Gastroesophageal sphincter (tissue), 4 donors: ENCODE measurements at regions not wholly inside any gene's neighbourhood (a gene's known extent, or its start where the extent isn't known, plus 50 kb on each side); places are given as distances from the start of the nearest gene placed in this dataset.

Experiments used
- ATAC-seq: fragments of 150-250 bp; one replicate; pipeline ENCODE4 v1.9.1; 2016; ENCODE audit warnings: mild to moderate bottlenecking, moderate library complexity
- H3K27ac ChIP-seq, 4 donors: fragments of 200-600 bp; sonication (generic) in 3 of 4; 1 replicate in 3 of 4; 2 replicates in 1 of 4; pipeline ENCODE4 v1.5.1; 2016 to 2019
- H3K27me3 ChIP-seq: fragments of 200-600 bp; sonication (generic); one replicate; pipeline ENCODE4 v1.5.1; 2019
- H3K36me3 ChIP-seq, 2 donors: fragments of 200-600 bp; sonication (generic); one replicate each; pipeline ENCODE4 v1.5.1; 2019; ENCODE audit warnings: control low read depth in 1 of 2
- H3K4me1 ChIP-seq, 3 donors: fragments of 200-600 bp; sonication (generic); 1 replicate in 2 of 3; 2 replicates in 1 of 3; pipeline ENCODE4 v1.5.1; 2016 to 2019; ENCODE audit warnings: control low read depth in 2 of 3
- H3K4me3 ChIP-seq, 2 donors: fragments of 200-600 bp; sonication (generic); one replicate each; pipeline ENCODE4 v1.5.1; 2019; ENCODE audit warnings: mild to moderate bottlenecking in 1 of 2, moderate library complexity in 1 of 2
- H3K9me3 ChIP-seq, 3 donors: fragments of 200-600 bp; sonication (generic); one replicate each; pipeline ENCODE4 v1.5.1; 2017 to 2019; ENCODE audit warnings: control low read depth in 2 of 3
- CTCF ChIP-seq, 4 experiments: fragments of 200-600 bp in 2 of 4; fragments of 450-650 bp in 2 of 4; sonication (generic) in 1 of 4; IDR thresholded peaks; one replicate each; pipeline ENCODE4 v1.5.1; 2017 to 2019; ENCODE audit warnings: antibody characterized with exemption in 4 of 4, mild to moderate bottlenecking in 2 of 4, moderate library complexity in 2 of 4
- EP300 ChIP-seq: sonication (generic); formaldehyde crosslinking; IDR thresholded peaks from one replicate; pipeline ENCODE4 v1.6.1; 2017; ENCODE audit warnings: antibody characterized with exemption, mild to moderate bottlenecking
- POLR2A ChIP-seq, 2 donors: fragments of 450-650 bp; IDR thresholded peaks; one replicate each; pipeline ENCODE4 v1.6.1; 2017; ENCODE audit warnings: antibody characterized with exemption in 2 of 2, mild to moderate bottlenecking in 2 of 2, moderate library complexity in 1 of 2
- POLR2AphosphoS5 ChIP-seq: sonication (generic); formaldehyde crosslinking; IDR thresholded peaks from one replicate; pipeline ENCODE4 v1.6.1; 2017; ENCODE audit warnings: antibody characterized with exemption
- WGBS, 2 donors: methylation state at CpG; one replicate each; pipeline ENCODE4 v1.1.5; 2018; ENCODE audit warnings: low coverage in 1 of 2; 5-methylcytosine and 5-hydroxymethylcytosine counted together

DNA sequence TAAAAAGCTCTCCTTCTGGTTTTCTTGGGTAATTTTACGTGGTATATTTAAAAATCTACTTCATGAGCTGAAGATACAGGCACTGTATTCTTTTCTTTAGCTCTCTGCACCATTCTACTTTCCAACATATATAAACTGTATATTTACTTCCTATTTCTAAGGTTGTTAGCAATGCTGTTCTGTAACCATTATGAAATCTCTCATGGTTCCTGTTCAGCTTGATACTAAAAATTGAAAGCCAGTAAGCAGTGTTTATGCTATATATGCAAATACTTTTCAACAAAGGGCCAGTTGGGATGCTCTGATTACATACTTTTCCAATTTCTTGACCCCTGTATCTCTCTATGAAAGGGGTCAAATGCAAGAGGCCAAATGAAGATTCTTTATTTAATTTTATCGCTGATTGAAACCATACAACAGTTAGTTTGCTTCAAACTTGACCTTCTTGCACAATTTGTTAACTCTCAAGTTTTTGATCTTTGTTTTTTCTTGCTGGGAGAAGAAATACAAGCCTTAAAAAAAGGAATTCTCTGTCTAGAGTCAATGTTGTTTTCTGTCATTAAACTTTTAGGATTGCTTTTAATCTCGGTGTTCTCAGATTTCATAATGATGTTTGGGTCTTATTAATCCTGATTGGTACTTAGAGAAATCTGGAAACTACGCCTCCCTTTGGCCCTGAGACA is 223.2 kb downstream of the PRL start:
- H3K4me3 ChIP-seq = no peak overlapping the region
- no peak for ATAC-seq

GRCh38 chr6:22078288-22078687 is 218.5 kb downstream of the PRL start:
- Histone ChIP-seq H3K27ac (no peak overlapping the region), H3K4me1 (peaks cover 0 to 21% (median 5%) of the 10 kb centered on the region in 3 donors), H3K9me3 (no peaks in the 10 kb centered on the region), H3K27me3 (no peaks in the 10 kb centered on the region), H3K36me3 (no peaks in the 10 kb centered on the region), H3K4me3 (no peak overlapping the region)
- no peak for ATAC-seq
- TF ChIP-seq EP300 (no peak), CTCF (IDR thresholded peaks at IDR 0.05) (no peak), POLR2A (IDR thresholded peaks at IDR 0.05) (no peak), POLR2AphosphoS5 (no peak)
- 80 to 100% methylated on average over 1 of the region's 1 CpG for WGBS, 2 donors

More for the DNA sequence above, 223.2 kb downstream of the PRL start:
- 73 to 86% methylated on average over 2 to 4 of the region's 4 CpGs for WGBS, 2 donors
- H3K27me3 ChIP-seq = no peaks in the 10 kb centered on the region
- peaks cover 0 to 34% (median 5%) of the 10 kb centered on the region in 3 donors for H3K4me1 ChIP-seq
- H3K27ac ChIP-seq = no peak overlapping the region
- no peaks in the 10 kb centered on the region for H3K9me3 ChIP-seq
- no peaks in the 10 kb centered on the region for H3K36me3 ChIP-seq
- no peak for TF ChIP-seq POLR2A (IDR thresholded peaks at IDR 0.05)
- no peak for TF ChIP-seq EP300

GRCh38 chr6:22078802-22079545 is 217.9 kb downstream of the PRL start:
- H3K9me3 ChIP-seq = no peaks in the 10 kb centered on the region
- no peak overlapping the region for H3K27ac ChIP-seq
- no peak overlapping the region for H3K4me3 ChIP-seq
- H3K4me1 ChIP-seq = peaks cover 0 to 20% (median 5%) of the 10 kb centered on the region in 3 donors
- TF ChIP-seq EP300 = no peak
- no peak for TF ChIP-seq POLR2AphosphoS5
- no peak for TF ChIP-seq POLR2A (IDR thresholded peaks at IDR 0.05)
- no peak for TF ChIP-seq CTCF (IDR thresholded peaks at IDR 0.05)
- no peaks in the 10 kb centered on the region for H3K36me3 ChIP-seq
- ATAC-seq = no peak
- 83 to 99% methylated on average over 6 to 8 of the region's 8 CpGs for WGBS, 2 donors
- no peaks in the 10 kb centered on the region for H3K27me3 ChIP-seq

GRCh38 chr6:22079783-22080182 is 217.1 kb downstream of the PRL start:
- no peaks in the 10 kb centered on the region for H3K36me3 ChIP-seq
- no peaks in the 10 kb centered on the region for H3K9me3 ChIP-seq
- H3K4me1 ChIP-seq = peaks cover 0 to 20% (median 5%) of the 10 kb centered on the region in 3 donors
- H3K4me3 ChIP-seq = no peak overlapping the region
- 66 to 81% methylated on average over 5 of the region's 5 CpGs for WGBS, 2 donors
- ATAC-seq = no peak
- H3K27me3 ChIP-seq = no peaks in the 10 kb centered on the region
- TF ChIP-seq POLR2AphosphoS5 = no peak
- no peak for TF ChIP-seq CTCF (IDR thresholded peaks at IDR 0.05)
- TF ChIP-seq POLR2A (IDR thresholded peaks at IDR 0.05) = no peak
- TF ChIP-seq EP300 = no peak
- no peak overlapping the region for H3K27ac ChIP-seq

- WGBS, 2 donors = 93% methylated on average over 3 of the region's 4 CpGs; no CpG with 5 or more reads in 1 of the 2 donors
- H3K9me3 ChIP-seq = no peaks in the 10 kb centered on the region
- ATAC-seq = no peak
- no peaks in the 10 kb centered on the region for H3K36me3 ChIP-seq
- no peak for TF ChIP-seq POLR2AphosphoS5
- no peak for TF ChIP-seq POLR2A (IDR thresholded peaks at IDR 0.05)
- TF ChIP-seq CTCF (IDR thresholded peaks at IDR 0.05) = no peak
- no peak for TF ChIP-seq EP300
- H3K4me3 ChIP-seq = no peak overlapping the region
- no peak overlapping the region for H3K27ac ChIP-seq
- H3K4me1 ChIP-seq = peaks cover 0 to 20% (median 5%) of the 10 kb centered on the region in 3 donors
- no peaks in the 10 kb centered on the region for H3K27me3 ChIP-seq
Measured at GRCh38 chr6:22081709-22082108, 215.1 kb downstream of the PRL start.
